ENCODE measurements at regions not wholly inside any gene's neighbourhood (a gene's known extent, or its start where the extent isn't known, plus 50 kb on each side); places are given as distances from the start of the nearest gene placed in this dataset.

DNA sequence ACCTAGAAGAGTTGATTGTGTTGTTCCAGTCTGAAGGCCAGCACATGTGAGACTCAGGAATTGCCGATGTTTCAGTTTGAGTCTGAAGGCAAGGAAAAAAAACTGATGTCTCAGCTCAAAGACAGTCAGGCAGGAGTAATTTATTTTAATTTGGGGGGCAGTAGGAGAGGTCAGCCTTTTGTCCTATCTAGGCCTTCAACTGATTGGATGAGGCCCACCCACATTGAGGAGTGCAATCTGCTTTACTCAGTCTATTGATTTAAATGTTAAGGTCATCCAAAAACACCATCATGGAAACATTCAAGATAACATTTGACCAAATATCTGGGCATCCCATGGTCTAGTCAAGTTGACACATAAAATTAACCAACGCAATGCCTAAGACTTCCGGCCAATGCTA, 288.9 kb downstream of the CDK5RAP2 start:
- DNase-seq (ENCODE audit: low read depth): no peak

DNA sequence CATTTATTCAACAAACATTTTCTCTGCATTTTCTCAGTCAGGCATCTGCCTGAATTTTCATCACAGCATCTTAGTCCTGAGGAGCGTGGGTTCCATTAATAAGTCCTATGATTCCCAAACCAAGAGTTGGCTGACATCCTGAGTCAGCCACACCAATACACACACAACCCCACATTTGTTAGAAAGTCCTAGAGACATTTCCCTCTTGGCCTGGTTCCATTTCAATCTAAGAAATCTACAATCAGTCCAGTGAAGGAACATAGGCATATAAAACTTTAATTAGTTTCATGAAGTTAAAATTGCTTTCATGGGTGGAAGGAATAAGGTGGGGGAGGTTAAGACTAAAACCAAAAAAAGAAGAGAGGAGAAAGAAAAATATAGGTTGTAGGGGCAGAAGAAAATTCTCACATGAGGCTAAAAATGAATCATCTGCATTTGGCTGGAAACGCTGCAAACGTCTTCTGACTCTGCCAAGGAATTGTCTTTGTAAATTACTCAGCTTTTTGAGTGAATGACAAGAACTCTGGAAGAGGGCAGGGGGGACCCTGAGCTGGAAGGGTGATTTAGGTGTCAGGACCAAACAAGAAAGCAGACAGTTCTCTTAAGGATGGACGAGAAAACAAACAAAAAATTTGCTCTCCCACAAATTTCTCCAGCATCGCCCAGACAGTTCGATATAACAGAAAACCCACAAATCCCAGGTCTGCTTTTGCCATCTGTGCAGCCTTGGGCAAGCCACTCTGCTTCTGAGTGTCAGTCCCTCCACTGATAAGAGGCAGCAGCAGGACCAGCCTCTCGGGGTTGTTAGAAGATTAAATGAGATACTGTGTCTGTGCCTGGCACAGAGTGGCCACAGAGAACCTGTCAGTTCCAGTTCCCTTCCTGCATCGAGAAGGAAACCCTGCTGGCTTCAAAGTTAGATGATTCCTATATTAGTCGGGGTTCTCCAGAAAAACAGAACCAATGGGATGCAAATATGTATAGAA, 289.7 kb downstream of the CDK5RAP2 start:
- no peak for DNase-seq (ENCODE audit: low read depth)

DNA sequence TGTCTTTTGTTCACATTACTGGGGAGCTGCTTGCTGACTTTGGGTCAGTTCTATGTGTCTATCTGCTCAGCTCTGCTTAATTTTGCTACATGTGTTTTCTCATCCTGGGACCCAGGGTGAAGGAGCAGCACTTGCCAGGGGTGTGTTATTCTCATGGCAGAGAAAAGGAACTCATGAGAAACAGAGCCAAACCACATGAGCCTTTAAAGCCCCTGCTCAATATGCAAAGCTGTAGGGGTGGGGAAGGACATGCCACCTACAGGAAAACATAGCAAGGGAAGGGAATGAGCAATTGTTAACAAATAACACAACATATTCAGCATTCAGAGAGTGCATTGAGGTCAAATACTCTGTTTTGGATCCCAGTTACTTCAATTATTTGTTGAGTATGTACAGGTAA, 290.9 kb downstream of the CDK5RAP2 start:
- DNase-seq (ENCODE audit: low read depth): no peak

DNA sequence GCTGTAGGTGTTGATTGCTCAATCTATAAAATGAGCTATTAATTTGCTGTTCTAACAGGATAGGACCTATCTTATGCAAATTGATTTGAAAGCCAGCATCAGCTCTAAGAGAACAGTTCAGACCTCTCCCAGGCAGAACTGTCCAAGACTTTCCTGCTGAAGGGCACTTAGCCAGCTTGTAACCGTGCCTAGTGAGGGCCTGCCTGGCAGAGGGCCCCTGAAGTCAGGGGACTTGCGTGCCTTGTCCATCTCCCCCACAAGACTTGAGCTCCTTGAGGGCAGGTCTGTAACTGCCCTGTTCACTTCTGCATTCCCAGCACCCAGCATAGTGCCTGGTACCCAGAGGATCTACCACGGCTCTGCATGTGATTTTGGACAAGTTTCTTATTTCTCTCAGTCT, 293.4 kb downstream of the CDK5RAP2 start:
- DNase-seq (ENCODE audit: low read depth): no peak

DNA sequence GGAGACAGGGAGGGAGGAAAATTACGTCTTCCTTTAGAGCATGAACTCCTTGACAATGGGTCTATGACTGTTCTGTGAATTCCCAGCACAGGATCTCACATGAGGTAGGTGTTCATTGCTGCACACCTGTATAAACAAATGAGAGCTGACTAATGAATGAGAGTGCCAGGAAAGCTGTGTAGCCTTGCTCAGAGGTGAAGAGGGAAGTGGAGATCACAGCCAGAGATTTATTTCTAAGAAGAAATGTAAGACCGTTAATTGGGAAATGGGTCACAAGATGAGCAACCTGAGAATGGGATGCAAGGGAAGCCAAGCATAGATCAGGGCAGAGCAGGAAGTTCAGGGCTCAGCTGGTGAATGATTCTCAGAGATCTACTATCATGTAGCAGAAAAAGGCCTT, 295.1 kb downstream of the CDK5RAP2 start:
- no peak for DNase-seq (ENCODE audit: low read depth)

DNA sequence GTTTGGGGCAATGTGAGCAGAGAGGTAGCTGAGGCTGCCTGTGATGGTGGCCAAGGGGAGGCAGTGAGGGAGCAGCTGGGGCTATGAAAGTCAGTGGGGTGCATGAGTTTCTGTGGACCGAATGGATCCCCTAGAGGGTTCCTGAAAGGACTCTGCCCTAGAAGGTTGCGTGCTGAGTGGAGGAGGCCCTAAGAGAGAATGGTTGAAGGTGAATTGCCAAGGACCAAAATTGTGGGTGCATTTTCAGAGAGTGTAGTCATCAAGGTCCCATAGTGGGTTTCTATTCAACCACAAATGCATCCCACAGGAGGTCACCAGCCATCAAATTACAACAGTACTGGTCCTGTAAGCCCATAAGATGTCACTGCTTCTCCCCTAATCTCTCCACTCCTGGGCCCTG, 298.3 kb downstream of the CDK5RAP2 start:
- no peak for DNase-seq (ENCODE audit: low read depth)

DNA sequence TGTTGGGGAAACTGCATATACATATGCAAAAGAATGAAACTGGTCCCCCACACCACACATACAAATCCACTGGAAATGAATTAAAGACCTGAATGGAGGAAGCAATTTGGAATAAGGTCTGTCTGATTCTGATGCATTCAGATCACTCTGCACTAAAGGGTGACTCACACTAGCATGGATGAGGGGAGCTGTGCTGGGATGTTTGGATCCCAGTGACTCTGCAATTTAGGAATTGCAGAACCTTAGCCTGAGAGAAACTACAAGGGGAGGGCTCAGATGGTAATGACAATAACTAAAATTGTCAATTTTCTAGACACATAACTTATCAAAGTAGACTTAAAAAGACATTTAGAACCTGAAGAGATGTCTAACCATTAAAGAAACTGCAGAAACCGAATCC, 312.0 kb downstream of the CDK5RAP2 start:
- DNase-seq (ENCODE audit: low read depth): no peak

DNA sequence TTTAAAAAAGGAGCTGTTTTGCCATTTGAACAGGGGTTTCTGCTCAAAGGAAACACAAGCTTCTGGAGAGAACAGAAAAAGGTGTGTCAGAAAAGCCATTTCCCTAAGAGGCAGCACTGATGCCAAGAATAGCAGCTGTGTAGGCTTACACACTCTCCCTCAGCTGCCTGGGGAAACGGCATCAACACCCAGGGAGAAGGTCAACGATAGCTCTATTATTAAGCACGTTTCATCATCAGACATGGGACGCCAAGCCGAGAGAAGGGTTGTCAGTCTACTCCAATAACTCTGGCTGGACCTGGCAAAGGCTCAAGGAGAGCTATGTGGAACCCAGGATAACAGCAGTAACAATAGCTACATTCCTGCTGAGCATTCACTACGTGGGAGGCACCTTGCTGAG, 314.2 kb downstream of the CDK5RAP2 start:
- no peak for DNase-seq (ENCODE audit: low read depth)

DNA sequence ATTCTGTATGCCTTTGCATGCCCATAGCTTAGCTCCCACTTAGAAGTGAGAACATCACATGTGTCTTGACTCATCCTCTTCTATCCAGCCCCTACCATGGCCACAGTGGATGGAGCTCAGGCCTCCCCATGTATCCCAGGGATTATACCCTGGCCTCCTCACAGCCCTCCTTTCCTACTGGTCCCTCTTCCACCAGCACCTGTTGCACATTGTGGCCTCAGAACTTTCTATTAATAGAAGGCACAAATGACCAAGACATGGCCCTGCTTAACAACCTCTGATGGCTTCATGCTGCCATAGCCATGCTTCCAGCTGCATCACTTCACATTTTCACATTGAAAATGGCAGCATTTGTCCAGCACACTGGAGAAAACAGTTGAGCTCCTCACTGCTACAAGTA, 315.4 kb downstream of the CDK5RAP2 start:
- no peak for DNase-seq (ENCODE audit: low read depth)

DNA sequence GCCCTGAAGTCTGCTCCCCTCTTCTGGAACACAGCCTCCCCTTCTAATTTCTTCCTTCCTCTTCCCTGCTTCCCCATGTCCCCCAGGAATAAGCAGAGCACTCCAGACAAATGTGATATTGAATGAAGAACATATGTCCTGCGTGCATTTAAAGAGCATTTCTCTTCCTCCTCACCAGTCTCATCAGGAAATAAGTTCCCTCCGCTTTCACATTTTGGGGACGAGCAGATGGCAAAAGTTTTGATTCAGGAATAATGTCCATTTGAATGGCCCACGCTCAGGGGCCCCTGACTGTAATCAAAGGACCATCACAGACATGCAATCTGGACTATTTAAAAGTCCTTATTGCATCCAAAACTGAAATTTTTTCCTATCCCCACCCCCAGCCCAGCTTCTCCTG, 316.1 kb downstream of the CDK5RAP2 start:
- DNase-seq (ENCODE audit: low read depth): no peak

DNA sequence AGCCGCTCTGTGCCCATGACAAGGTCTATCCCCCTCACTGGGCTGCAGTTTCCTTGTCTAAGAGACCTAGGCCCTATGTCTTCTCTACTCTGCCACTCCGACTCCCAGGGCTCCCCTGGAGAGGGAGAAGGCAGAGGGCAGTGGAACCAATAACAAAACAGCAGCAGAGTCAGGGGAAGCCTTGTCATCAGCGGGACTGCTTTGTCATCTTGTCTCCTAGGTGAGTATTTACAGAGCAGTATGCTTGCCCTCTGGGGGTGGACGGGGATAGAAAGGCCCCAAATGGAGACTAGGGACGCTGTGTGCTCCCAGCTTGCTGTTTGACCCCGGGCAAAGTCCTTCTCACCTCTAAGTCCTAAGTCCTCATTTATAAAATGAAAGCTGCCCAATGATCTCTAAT, 318.5 kb downstream of the CDK5RAP2 start:
- no peak for DNase-seq (ENCODE audit: low read depth)

DNA sequence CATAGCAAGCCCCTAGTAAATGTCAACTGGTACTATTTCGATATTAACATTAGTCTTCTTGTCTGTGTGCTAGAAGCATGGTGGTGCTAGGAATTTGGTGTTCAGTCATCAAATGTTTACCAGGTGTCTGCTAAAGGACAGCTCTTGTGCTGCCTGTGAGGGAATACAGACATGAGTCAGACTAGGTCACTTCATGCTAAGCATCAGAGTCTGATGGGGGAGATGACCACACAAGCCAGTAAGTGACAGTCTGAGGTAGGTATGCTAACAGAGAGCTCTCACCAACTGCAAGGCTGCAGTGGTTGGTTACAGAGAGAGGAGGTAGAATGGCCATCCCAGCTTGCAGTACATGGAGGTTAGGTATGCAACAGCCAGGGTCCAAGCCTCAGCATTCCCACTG, 320.9 kb downstream of the CDK5RAP2 start:
- no peak for DNase-seq (ENCODE audit: low read depth)

DNA sequence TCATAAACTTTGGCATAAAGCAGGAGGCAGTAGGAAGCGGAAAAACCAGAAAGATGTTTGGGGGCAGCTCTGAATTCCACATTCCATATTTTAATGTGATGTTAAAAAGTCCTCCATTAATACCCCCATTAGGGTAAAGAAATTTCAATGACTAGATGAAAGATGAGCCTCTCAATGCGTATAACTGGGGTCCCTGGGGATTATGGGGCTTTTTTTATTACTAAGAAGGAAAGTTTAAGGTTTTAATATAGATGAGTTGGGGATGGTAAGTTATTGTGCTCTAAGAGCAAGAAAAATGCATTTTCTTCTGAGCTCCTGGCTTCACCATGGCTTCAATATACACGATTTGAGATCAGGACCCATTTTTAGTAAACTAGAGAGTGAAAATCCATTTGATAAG, 321.9 kb downstream of the CDK5RAP2 start:
- no peak for DNase-seq (ENCODE audit: low read depth)

DNA sequence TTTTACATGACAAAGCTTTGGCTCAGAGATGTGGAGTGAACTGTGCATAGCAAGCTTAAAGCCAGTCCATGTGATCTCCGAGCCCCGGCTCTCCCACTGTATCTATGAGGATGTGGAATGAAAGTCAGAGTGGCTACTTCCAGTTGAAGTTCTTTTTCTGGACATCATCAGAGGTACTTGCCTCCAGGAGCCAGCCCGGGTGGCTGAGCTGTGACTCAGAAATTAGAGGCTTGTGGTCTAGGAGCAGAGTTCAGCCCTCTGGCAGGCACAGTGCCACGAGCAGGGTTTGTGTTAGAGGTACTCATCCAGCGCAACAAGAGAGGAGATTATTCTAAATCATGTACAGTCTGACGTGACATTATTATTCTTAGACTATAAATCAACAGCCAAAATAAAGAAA, 322.5 kb downstream of the CDK5RAP2 start:
- DNase-seq (ENCODE audit: low read depth): no peak

DNA sequence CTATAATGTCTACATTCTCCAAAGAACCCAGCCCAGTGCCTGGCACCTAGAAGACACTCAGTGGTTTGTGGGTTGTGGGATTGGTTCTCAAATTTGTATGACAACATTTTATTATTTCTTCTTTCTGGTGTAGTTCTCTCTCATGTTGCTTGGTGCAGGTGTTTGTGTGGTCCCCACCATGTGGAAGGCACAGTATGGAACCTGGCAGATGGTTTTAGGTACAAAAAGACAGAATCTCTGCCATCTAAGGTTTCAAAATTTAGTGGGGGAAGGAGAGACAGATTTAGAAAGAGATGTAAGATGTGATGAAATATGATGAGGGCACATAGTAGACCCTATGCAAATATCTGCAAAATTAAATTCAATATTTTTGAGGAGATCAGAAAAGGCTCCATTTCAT, 323.8 kb downstream of the CDK5RAP2 start:
- DNase-seq (ENCODE audit: low read depth): no peak

DNA sequence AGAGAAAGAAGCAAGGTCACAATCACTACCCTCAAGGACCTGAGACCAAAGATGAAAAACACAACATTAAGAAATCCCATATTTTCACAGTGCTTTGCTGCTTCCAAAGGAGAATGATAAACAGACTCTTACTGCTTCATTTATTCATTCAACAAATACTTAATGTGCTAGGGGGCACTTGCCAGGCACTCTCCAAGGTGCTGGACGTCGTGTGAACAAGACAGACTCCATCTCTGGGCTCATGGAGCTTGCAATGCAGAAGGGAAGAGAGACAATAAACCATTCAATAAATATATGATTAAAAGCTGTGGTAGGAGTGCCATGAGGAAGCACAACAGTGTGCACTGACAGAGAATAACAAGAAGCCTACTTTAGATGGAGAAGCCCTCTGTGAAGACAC, 327.7 kb downstream of the CDK5RAP2 start:
- no peak for DNase-seq (ENCODE audit: low read depth)

DNA sequence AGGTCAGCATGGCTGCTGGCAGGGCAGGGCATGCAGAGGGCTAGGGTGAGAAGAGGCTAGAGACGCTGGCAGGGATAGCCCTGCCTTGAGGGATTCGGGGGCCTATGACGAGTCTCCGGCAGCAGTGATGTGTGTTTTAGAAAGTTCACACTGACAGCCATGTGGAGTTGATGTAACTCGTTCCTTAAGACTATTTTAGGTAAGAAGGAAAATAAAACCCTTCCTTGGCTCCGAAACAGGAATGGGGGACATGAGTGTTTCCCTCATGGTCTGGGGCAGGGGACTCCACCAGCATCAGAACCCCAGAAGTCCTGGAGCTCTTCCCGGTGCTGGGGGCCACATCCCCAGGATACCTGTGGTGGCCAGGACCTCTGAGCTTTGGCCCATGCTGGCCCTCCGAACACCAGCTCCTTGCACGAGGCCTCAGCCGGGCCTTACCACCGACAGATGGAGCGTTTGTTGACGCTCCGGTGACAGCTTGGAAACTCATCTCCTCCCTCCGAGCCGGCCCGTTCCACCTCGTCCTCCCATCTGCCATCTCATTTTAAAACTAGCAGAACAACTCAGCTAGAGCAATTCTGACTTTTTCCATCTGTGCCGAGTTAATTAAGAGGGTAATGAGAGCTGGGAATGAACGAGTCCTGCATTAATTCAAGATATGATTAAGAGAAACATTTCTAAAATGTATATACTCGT, 337.7 kb downstream of the CDK5RAP2 start:
- no peak for DNase-seq (ENCODE audit: low read depth)

DNA sequence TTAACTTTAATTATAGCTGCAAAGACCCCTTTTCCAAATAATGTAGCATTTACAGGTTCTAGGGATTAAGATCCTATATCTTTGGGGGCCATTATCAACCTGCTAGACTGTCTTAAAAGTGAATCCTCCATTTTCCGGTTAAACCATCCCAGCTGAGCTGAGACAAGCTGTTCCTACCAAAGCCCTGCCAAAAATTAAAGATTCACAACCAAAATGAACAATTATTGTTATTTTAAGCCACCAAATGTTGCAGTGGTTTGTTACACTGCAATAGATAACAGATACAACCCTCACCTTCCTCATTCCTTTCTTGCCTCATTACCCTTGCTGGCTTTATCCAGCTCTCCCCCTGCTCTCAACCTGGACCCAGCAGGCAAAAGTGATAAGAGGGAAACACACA, 343.4 kb downstream of the CDK5RAP2 start:
- DNase-seq (ENCODE audit: low read depth): no peak

DNA sequence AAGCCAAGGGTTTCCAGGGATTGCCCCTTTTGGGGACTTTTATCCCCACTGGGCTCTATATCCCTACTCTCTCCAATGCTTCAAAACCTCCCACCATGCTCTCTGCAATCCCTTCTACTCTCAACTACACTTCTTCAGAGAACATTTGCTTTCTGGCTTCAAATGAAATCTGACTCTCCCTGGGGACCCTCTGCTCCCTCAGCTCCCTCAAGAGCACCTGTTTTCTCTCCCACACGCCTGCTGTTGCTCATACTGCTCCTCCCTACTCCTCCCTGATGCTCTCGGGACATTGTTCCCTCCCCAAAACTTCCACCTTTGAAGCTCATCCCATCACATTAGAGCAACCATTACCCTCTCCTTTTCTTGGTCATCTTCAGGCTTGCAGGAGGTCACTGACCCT, 344.9 kb downstream of the CDK5RAP2 start:
- no peak for DNase-seq (ENCODE audit: low read depth)

DNA sequence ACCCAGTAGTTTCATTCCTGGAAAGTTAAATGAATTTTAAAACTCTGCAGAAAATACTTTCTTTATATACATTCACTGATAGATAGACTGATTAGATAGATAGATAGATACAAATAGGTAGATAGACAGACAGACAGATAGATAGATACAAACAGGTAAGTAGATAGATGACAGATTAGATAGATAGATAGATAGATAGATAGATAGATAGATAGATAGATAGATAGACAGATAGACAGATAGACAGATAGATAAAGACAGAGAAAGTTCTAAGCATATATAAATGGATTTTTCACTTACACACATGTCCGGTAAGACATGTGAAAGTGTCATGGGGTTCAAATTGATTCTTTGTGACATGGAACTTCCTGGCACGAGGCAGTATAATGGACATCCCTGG, 349.7 kb downstream of the CDK5RAP2 start:
- DNase-seq (ENCODE audit: low read depth): no peak

DNA sequence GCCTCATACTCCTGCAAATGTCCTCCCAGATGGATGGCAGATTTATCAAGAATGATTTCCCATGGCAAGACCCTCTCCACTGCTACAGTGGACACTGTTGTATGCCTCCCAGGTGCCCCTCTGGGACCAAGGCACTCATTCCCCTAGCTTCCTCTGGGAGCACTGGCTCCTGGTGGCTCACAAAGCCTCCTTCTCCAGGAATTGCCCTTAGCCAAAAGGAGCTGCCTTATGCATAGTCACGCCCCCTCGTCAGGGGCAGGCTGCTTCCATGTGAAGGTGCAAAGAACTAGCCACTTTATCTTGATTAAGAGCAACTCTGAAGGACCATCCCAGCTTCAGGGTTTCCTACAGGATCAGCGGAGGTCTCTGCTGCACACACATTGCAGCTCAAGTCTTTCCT, 358.1 kb downstream of the CDK5RAP2 start:
- DNase-seq (ENCODE audit: low read depth): no peak

DNA sequence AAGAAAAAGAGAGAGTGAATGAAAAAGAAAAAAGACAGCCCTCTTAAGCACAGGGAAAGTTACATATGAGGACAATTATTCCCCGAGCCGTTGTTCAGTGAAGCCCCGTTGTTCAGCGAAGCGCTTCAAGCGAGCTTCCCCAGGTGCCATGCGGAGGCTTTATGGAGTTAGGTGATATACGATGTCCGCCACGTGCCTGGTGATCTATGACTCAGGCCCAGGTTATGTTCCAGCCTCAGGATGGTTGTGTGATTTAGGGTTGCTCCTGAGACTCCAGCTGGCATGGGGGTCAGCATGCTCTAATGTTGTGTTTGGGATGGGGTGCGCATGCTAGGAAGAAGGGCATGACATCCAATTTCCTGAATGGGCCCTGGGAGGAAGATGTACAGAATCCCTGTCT, 365.6 kb downstream of the CDK5RAP2 start:
- no peak for DNase-seq (ENCODE audit: low read depth)

DNA sequence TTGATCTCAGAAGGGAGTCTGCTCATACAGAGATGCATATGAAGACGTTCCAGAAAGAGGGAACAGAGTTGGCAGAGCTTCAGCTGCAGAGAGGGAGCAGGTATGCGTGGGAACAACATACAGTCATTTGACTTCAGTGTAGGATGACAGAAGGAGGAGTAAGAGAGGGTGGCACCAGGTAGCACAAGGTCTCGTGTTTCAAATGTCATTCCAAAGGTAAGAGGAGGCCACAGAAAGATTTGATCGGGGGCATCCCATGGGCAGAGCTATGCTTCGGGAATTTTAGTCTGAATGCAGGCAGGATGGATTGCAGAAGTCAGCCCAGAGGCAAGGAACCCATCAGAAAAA, 367.1 kb downstream of the CDK5RAP2 start:
- no peak for DNase-seq (ENCODE audit: low read depth)
